ENCODE measurements at regions not wholly inside any gene's neighbourhood (a gene's known extent, or its start where the extent isn't known, plus 50 kb on each side); places are given as distances from the start of the nearest gene placed in this dataset.

GRCh38 chr6:79416931-79417330 is 120.3 kb downstream of the LCA5 start:
- no peak overlapping the region for H3K4me3 ChIP-seq
- intact Hi-C loops (cut with DNase I; ENCODE audit: low total_unique reads): no loop called here
- H3K4me1 ChIP-seq: peaks cover 0 to 3% (median 2%) of the 10 kb centered on the region in 4 donors
- no peak for TF ChIP-seq CTCF (IDR thresholded peaks at IDR 0.05)
- no peak for DNase-seq
- H3K36me3 ChIP-seq: no peaks in the 10 kb centered on the region
- no peaks in the 10 kb centered on the region for H3K27me3 ChIP-seq
- H3K27ac ChIP-seq: no peak overlapping the region
- no peaks in the 10 kb centered on the region for H3K9me3 ChIP-seq

GRCh38 chr6:79413562-79414002 is 123.6 kb downstream of the LCA5 start:
- Histone ChIP-seq H3K4me3 (no peak overlapping the region), H3K36me3 (no peaks in the 10 kb centered on the region), H3K27me3 (no peaks in the 10 kb centered on the region), H3K4me1 (no peaks in the 10 kb centered on the region), H3K9me3 (no peaks in the 10 kb centered on the region), H3K27ac (no peak overlapping the region)
- DNase-seq: no peak
- intact Hi-C loops (cut with DNase I; ENCODE audit: low total_unique reads): no loop called here
- no peak for TF ChIP-seq CTCF (IDR thresholded peaks at IDR 0.05)

DNA sequence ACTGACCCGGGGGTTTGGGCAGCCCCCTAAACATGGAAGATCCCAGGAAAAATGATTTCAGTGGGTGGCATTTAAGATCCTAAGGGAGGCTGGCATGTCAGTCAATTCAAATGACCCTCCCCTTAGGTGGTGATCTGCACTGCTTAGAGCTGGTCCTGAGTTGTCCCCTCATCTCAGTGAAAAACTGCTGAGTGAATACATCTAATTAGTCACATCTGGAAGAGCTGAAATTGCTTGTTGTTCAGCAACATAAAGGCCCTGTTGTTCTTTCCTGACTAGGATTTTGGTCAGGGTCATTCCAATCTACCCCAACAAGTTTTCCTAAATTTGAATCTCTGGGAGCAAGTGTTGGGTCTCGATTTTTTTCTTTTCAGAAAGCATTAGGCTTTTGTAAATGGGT is 126.4 kb downstream of the LCA5 start:
- no peaks in the 10 kb centered on the region for H3K9me3 ChIP-seq
- H3K27me3 ChIP-seq: no peaks in the 10 kb centered on the region
- TF ChIP-seq CTCF (IDR thresholded peaks at IDR 0.05): no peak
- no peak for DNase-seq
- no peaks in the 10 kb centered on the region for H3K4me1 ChIP-seq
- no peak overlapping the region for H3K4me3 ChIP-seq
- H3K36me3 ChIP-seq: no peaks in the 10 kb centered on the region
- intact Hi-C loops (cut with DNase I; ENCODE audit: low total_unique reads): no loop called here
- no peak overlapping the region for H3K27ac ChIP-seq

DNA sequence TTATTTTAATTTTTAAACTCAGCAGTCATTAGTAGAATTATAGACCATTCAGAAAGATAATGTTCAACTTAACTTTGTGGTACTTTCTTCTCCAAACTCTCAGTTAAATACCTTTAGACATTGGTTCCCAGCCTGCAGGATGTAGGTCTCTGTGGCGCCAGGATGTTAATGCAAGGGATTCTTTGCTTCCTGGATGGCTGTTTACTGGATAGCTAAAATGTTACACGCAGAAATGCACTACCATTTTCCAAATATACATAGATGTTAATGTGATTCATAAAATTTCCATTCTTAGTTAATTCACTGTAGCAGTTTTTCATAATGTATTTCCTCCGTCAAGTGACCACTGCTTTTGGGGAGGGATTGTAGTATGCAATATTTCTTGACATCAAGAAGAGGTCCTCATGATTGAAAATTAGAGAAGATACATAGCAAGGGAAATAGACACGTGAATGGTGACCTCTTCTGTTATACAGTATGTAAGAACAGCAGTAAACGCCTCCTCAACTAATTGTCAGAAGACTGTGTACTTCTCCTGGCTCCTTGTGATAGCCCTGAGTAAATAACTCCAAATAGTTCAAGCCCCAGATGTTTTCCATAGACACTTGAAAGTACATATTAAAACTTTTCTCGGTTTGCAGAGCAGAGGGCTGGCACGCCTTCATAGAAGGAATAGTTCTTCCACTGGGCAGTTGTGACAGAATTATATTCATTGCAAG is 128.8 kb downstream of the LCA5 start:
- no peak overlapping the region for H3K27ac ChIP-seq
- intact Hi-C loops (cut with DNase I; ENCODE audit: low total_unique reads): no loop called here
- no peak overlapping the region for H3K4me3 ChIP-seq
- H3K36me3 ChIP-seq: no peaks in the 10 kb centered on the region
- H3K4me1 ChIP-seq: no peaks in the 10 kb centered on the region
- H3K9me3 ChIP-seq: no peaks in the 10 kb centered on the region
- H3K27me3 ChIP-seq: no peaks in the 10 kb centered on the region
- DNase-seq: no peak
- TF ChIP-seq CTCF (IDR thresholded peaks at IDR 0.05): no peak

- H3K4me3 ChIP-seq: no peak overlapping the region
- H3K9me3 ChIP-seq: no peaks in the 10 kb centered on the region
- no peaks in the 10 kb centered on the region for H3K4me1 ChIP-seq
- H3K27me3 ChIP-seq: no peaks in the 10 kb centered on the region
- intact Hi-C loops (cut with DNase I; ENCODE audit: low total_unique reads): no loop called here
- no peak overlapping the region for H3K27ac ChIP-seq
- no peak for DNase-seq
- no peak for TF ChIP-seq CTCF (IDR thresholded peaks at IDR 0.05)
- no peaks in the 10 kb centered on the region for H3K36me3 ChIP-seq
Observed at GRCh38 chr6:79404677-79405076, 132.6 kb downstream of the LCA5 start.

GRCh38 chr6:79404261-79404660 is 133.0 kb downstream of the LCA5 start:
- Histone ChIP-seq H3K27me3 (no peaks in the 10 kb centered on the region), H3K4me3 (no peak overlapping the region), H3K27ac (no peak overlapping the region), H3K9me3 (no peaks in the 10 kb centered on the region), H3K4me1 (no peaks in the 10 kb centered on the region), H3K36me3 (no peaks in the 10 kb centered on the region)
- no peak for DNase-seq
- intact Hi-C loops (cut with DNase I; ENCODE audit: low total_unique reads): no loop called here
- TF ChIP-seq CTCF (IDR thresholded peaks at IDR 0.05): no peak
